ENCODE measurements at regions not wholly inside any gene's neighbourhood (a gene's known extent, or its start where the extent isn't known, plus 50 kb on each side); places are given as distances from the start of the nearest gene placed in this dataset.

DNA sequence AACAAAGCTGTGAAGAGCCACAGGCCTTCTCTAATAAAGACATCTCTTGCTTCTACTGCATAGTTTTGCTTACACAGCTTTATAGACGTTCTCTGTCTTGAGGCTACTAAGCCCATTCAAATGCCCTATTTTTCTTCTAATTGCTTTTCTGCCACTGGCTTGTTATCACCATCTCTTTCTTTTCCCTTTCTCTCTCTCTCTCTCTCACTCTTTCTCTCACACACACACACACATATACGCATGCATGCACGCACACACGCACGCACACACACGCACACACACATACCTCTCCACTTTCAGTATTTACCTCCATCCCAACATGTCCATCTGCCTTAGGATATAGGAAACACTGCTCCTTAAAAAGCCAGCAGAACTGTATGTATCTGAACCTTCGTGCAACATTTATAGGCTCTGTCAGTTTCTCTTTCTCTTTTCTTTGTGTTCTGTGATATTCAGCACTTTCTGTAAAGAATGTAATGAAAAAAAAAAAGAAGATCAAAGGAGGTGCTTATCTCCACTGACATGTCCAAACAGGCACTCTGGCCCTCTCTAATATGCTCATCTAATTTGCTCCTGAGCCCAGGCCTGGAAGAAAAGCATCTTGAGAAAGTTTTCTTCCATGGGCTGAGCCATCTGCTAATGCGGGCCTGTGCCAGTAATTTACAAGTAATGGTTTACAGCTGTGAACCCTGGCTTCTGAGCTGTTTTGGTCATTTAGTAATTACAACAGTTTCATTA, 1046.7 kb upstream of the MAP3K7 start:
- no peak for DNase-seq (ENCODE audit: low spot score)

DNA sequence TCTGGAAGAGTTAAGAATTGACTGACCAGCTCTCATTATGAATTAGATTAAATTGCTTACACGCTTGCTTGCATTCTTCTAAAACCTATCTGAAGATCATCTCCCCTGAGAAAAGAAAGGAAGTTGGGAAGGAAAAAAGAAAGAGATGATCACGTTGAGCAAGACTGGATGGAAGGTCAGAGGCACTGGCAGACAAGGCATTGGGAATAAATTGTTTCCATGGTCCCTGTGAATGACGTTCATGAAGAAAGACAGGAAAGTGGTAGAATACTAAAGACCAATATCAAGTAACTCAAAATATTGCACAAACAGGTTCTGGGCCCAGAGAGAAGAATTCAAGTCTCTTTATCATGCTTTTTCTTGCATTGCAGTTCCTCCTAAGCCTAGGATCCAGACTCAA, 1045.4 kb upstream of the MAP3K7 start:
- no peak for DNase-seq (ENCODE audit: low spot score)

DNA sequence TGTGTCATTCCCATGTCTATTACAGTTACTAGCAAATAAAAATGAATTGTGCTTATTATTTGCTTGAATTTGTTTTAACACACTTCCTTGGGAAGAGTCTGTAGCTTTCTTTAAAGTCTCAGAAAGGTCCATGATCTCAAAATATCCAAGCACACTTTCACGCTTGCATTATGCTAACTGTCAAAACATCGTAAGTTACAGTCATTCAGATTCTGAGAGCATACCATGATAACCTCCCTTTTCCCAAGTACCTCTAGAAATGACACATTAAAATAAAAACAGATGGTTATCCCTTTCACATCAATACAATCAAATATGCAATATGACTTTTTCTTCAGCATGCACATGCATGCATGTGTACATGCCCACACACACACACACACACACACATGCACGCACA, 1044.4 kb upstream of the MAP3K7 start:
- no peak for DNase-seq (ENCODE audit: low spot score)

DNA sequence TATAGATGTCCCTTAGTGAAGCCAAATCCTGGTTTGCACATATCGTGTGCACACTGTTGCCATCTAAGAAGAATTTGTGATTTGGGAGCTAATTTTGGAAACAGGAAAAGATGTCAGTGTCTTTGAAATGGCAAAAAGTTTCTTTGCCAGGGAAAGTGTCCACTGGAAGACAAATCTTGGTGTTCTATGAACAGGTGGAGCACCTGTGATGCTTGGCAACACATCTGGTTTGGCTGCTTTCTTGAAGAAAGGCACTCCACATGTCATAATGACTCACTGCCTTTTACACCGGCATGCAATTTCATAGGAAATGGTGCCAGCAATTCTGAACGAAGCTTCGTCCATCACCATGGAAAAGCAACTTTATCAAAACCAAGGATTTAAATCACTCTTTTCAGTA, 1040.0 kb upstream of the MAP3K7 start:
- DNase-seq (ENCODE audit: low spot score) = no peak

DNA sequence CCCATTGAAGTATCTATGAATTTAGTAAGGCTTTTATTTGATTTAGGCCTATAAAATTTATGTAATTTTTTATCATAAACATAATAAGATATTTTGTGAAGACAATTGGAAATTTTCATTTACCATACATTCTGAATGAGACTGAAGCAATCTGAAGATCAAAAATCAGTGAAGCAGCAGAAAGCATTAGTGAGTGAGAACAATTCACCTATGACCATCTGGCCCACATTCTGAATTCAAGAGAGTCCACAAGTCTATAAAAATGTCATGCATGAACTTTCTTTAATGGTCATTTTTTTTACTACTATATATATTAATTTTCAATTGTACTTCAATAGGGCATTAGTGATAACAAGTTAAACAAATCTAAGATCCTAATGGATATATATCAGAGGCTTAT, 1026.6 kb upstream of the MAP3K7 start:
- no peak for DNase-seq (ENCODE audit: low spot score)

DNA sequence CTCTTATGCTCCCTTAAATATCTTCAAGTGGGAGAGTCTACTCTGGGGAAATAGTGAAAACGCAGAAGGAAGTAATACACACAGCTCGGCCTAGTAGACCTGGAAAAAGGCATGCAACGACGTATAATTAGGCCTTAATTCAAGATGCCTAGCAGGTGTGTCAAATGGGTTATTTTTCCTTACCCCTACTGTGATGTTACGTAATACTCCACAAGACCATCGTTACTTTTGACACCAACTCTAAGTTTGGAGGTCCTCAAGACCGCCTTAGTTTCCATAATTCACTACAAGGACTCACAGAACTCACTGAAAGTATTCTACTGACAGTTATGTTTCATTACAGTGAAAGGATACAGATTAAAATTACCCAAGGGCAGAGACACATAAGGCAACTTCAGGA, 1024.3 kb upstream of the MAP3K7 start:
- no peak for DNase-seq (ENCODE audit: low spot score)

DNA sequence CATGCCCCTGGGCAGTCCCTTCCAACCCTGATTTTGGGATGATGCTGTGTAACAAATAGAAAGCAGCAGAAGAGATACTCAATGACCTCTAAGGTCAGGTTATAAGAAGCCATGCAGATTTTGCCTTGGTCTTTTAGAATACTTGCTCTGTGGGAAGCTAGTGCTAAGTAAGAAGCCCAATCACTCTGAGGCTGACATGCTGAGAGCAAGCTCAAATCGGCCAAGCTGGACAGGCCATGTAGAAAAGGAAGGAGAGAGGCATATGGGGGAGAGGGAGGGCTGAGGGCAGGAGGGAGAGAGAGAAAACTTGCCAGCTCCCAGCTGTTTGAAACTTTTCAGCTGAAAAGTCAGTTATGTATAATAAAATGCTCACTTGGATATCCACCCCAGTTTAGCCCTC, 1021.6 kb upstream of the MAP3K7 start:
- DNase-seq (ENCODE audit: low spot score) = no peak

DNA sequence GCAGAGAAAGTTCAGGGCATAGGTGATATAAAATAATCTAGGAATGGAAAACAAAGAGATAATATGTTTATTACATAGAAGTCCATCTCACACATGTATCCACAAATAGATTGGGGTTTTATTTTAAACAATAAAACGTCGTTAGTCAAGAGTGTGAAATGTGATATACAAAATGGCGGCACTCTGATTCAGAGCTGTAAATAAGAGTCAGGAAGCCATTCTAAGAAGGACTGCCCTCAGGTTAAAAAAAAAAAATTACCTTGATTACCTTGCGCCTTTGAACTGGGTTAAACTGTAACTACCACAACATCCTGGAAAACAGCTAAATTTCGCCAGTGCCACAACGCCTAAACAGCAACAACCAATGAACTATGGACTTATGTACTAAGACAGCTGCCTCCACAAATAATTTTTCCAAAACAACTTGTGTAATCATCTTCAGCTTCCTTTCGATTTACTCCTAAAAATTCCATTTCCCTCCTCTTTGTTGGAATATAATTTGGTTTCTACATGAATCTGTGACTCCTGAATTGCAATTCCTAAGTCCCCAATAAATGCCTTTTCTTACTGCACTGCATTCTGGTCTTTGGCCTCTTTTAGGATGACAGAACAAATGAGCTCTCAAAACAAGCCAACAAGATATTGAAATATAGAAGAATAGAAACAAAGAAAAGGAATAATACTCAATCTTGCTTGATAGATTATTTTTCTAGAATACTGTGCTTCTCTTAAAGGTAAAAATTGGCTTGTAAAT, 1019.5 kb upstream of the MAP3K7 start:
- no peak for DNase-seq (ENCODE audit: low spot score)

DNA sequence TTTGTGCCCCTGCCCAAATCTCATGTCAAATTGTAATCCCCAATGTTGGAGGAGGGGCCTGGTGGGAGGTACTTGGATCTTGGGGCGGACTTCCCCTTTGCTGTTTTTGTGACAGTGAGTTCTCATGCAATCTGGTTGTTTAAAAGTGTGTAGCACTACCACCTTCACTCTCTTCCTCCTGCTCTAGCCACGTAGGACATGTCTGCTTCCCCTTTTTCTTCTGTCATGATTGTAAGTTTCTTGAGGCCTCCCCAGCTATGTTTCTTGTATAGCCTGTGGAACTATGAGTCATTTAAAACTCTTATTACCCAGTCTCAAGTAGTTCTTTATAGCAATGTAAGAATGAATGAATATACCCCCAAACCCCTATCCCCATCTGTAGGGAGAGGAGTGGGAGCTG, 1013.7 kb upstream of the MAP3K7 start:
- no peak for DNase-seq (ENCODE audit: low spot score)

DNA sequence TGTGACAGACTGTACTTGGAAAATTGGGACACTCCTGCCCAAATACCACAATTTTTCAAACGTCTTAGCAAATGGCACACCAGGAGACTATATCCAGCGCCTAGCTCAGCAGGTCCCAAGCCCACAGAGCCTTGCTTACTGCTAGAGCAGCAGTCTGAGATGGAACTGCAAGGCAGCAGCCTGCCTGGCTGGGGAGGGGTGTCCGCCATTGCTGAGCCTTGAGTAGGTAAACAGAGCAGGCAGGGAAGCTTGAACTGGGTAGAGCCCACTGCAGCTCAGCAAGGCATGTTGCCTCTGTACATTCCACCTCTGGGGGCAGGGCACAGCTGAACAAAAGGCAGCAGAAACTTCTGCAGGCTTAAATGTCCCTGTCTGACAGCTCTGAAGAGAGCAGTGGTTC, 1003.3 kb upstream of the MAP3K7 start:
- no peak for DNase-seq (ENCODE audit: low spot score)

DNA sequence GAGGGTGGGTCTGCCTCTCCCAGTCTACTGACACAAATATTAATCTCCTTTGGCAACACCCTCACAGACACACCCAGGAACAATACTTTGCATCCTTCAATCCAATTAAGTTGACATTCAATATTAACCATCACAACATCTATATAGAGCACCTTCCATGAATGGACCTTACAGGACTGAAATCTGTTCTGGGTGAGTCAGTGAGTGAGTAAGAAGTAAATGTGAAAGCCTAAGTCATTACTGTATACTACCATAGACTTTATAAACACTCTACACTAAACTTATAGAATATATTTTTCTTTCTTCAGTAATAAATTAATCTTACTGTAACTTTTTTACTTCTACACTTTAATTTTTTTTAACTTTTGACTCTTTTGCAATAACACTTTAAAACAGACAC, 993.8 kb upstream of the MAP3K7 start:
- no peak for DNase-seq (ENCODE audit: low spot score)

DNA sequence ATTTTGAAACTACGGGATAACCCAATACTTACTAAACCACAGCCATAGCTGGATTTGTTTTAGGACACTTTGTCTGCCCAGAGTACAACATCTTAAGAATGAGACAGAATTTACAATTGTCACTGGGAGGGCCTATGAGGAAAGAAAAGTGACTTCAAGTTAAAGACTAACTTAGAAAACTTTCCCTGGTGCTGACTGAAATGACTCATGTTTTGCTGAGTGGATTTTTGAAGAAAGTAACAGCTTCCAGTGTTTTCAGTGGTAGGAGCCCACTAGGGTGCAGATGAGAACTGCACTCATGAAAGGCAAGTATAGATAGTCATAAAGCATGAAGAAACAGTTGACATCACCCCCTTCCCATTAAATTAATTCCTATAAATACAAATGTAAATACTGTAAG, 988.2 kb upstream of the MAP3K7 start:
- DNase-seq (ENCODE audit: low spot score) = no peak

DNA sequence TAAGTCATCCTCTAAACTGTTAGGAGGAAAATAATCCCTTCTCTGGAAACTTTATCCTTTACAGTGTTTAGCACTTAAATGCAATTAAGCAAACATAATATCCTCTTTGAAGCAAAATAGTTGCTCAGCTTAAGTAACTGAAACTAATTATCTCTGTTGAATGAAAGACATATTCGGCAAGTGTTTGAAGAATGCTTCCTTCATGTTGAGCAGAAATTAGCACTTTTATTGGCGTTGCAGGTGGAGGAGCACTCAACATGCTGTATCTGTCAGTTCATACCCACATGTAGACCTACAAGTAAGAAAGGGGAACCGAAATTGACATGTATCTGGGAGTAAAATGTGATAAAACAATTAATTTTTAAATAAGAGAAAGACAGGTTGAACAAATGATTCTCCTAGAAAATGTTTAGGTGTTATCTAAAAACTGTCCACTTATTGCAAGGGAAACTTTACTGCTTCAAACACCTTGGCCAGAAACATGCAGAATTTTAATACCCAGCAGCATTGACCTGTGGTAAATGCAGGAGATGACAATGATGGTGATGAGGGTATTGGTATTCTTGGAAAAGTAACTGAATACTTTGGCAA, 987.0 kb upstream of the MAP3K7 start:
- no peak for DNase-seq (ENCODE audit: low spot score)

DNA sequence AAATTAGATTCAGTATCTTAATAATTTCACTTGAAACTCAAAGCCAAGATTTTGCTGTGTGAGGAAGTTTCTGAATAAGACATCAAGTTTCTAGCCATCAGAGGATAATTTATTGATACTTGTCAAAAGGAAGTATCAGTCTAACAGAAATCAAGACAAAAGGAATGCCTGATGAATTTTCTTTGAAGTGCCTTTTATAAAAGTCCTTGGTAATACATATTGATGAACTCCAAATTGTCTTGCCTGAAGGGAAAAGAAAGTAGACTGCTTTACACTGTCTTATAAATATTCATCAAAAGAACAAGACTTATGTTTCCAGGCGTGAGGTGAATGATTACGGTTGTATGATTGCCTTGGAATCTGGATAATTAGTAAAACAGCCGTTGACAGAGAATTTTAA, 986.0 kb upstream of the MAP3K7 start:
- DNase-seq (ENCODE audit: low spot score) = no peak

DNA sequence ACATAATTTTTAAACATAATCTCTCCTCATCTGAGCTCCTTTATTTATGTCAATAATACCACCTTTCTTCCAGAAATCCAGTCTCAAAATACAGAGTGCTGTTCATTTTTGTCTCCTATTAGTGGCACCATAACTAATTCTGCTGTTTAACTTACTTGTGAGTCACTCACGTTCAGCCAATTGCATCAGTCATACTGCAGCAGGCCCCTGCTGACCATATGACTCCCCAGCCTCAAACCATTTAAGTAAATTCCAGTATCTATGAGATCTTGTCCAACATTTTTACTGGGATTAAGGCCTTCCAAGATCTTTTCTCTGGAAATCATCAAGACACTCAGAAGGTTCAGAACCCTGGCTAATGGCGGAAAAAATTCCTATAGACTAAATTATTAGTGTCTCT, 982.2 kb upstream of the MAP3K7 start:
- no peak for DNase-seq (ENCODE audit: low spot score)

DNA sequence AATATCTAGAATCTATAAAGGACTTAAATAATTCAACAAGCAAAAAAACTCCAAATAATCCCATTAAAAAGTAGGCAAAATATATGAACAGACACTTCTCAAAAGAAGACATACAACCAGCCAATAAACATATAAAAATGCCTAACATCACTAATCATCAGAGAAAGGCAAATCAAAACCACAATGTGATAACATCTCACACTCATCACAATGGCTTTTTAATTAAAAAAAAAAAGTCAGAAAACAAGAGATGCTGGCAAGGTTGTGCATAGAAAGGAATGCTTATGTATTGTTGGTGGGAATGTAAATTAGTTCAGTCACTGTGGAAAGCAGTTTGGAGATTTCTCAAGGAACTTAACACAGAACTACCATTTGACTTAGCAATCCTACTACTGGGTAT, 979.6 kb upstream of the MAP3K7 start:
- DNase-seq (ENCODE audit: low spot score) = no peak

DNA sequence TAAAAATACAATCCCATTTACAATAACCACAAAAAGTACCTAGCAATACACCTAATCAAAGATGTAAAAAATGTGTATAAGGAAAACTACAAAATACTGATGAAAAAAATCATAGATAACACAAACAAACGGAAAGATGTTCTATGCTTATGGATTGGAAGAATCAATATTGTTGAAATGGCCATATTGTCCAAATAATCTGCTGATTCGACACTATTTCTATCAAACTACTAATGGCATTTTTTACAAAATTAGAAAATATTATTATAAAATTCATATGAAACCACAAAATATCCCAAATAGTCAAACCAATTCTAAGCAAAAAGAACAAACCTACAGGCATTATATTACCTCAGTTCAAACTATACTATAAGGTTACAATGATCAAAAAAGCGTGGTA, 978.3 kb upstream of the MAP3K7 start:
- no peak for DNase-seq (ENCODE audit: low spot score)

DNA sequence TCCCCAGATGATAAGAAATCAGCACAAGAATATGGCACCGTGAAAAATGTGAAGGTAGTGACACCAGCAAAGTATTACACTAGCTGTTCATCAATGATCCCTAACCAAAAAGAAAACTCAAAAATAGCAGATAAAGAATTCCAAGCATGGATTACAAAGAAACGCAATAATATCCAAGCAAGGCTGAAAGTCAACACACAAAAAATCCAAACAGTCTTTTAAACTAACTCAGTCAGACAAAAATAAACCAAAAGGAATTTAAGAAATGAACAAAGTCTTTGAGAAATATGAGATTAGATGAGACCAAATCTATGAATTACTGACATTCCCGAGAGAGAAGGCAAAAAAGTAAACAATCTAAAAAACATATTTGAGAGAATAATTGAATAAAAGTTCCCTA, 976.1 kb upstream of the MAP3K7 start:
- no peak for DNase-seq (ENCODE audit: low spot score)

DNA sequence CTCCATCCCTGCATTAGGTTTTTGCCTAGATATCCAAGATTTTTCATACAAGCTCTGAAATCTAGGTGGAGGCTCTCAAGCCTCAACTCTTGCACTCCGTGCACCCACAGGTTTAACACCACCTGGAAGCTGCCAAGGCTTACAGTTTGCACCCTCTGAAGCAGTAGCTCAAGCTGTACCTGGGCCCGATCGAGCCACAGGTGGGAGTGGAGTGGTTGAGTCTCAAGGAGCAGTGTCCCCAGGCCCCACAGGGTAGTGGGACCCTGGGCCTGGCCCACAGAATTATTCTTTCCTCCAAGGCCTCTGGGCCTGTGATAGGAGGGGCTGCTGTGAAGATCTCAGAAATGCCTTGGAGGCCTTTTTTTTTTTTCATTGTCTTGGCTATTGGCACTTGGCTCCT, 973.5 kb upstream of the MAP3K7 start:
- DNase-seq (ENCODE audit: low spot score) = no peak

DNA sequence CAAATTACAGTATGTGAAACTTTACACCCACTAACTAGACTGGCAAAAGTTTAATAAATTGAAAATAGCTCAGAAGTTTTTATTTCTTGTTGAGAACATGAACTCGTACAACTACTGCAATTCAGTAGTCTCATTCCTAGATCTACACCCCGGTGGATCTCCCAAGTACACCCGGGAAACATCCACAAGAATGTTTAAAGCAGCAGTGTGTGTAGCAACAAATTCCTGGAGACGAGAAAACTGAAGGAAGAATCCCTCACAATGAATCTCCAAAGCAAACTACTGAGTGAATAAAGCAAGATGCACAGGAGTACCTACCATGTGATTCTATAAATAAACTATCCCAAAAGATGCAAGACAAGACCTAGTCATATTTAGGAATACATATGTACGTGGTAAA, 954.0 kb upstream of the MAP3K7 start:
- DNase-seq (ENCODE audit: low spot score) = no peak

DNA sequence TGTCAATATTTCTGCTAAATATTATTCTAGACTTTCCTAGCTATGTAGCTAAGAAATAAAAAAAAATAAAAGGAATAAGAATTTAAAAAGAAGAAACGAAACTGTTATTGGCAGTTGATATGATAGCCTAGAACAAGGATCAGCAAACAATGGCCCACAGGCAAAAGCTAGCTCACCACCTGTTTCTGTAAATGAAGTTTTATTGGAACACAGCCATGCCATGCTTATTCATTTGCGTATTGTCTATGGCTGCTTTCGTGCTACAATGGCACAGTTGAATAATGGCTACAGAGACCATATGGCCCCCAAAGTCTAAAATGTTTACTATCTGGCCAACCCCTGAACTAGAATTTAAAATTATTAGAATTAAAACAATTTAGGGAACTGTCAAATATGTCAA, 952.6 kb upstream of the MAP3K7 start:
- DNase-seq (ENCODE audit: low spot score) = no peak

DNA sequence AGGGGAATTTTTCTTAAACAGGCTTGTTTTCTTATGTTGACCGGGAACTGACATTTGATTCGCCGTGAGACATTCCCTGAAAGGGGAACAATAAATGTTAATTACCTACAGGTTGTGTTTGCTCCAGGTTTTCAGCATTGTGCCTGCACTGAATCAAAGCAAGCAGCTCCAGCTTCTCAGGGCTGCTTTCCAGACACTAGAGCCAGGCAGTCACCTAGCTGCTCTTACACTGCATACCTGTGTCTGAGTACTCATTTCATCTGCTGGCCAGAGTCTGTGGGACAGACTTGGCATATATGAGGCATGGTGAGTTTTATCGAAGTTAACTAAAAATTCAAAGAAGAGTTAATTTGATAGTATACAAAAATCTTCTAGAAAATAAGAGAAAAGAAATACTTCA, 951.8 kb upstream of the MAP3K7 start:
- no peak for DNase-seq (ENCODE audit: low spot score)

DNA sequence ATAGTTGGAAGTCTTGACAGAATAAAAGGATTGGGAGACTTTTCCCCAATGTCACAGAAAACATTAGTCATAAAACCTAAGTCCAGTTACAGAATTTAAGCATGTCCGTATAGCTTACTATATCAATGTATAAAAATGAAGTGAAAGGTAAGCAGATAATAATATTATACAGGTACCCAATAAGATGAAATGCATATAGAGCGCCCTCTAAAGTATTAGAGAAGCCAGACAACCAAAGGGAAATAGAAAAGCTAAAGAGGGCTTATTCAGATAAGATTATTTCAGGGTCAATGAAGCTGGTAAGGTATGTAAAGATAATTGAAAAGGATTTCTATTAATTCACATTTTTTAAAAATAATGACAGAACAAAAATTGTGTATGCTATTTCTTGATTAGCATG, 947.7 kb upstream of the MAP3K7 start:
- no peak for DNase-seq (ENCODE audit: low spot score)

DNA sequence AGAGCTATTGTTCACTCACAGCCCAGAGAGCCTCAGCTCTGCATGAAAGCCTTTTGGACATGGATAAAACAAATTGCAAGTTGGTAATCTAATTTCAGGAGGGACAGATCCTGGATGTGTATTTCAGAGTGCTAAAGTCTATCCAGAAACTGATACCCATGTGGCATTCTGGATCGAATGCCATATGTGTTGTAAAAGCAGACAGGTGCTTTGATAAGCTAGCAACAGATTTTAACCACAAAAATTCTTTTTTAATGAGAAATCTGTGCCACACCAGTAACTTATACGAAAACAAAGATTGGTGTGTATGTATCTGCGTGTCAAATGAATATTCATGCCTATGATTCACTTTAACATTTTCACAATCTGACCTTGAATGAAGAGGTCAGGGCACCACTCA, 936.6 kb upstream of the MAP3K7 start:
- no peak for DNase-seq (ENCODE audit: low spot score)
